Astrocyte of the cerebellum (primary cell): ENCODE measurements at regions not wholly inside any gene's neighbourhood (a gene's known extent, or its start where the extent isn't known, plus 50 kb on each side); places are given as distances from the start of the nearest gene placed in this dataset.
A peak's percentile ranks its signal among the peaks of the same experiment; 100 is the strongest.
"Not testable (repeated sequence)": the region's sequence is repeated elsewhere in the genome, so short reads cannot be mapped to it uniquely, and the experiment has no call there.

ENCODE experiments used
- DNase-seq: peaks from one replicate; pipeline ENCODE4 v3.0.0-alpha.2; 2011; ENCODE audit warnings: low read depth
- H3K4me3 ChIP-seq: 2 replicates; pipeline ENCODE4 v1.5.1; 2011; ENCODE audit warnings: mild to moderate bottlenecking, low read depth, low read length, moderate library complexity
- CTCF ChIP-seq: IDR thresholded peaks from 2 replicates; pipeline ENCODE4 v1.5.1; 2012; ENCODE audit warnings: low read length, low read depth, moderate library complexity, mild to moderate bottlenecking; ENCODE audit errors: missing control alignments
- in situ Hi-C: cut with HindIII; loops from 2 replicates; pipeline ENCODE4 v1.10.0; 2017; ENCODE audit warnings: low sequenced_read_pairs

GRCh38 chrX:50967736-50968135 is 57.2 kb downstream of the BMP15 start:
- in situ Hi-C loops = no loop called here
- no peak overlapping the region for H3K4me3 ChIP-seq
- no peak for TF ChIP-seq CTCF
- DNase-seq = no peak

GRCh38 chrX:50968871-50969635 is 58.5 kb downstream of the BMP15 start:
- DNase-seq, in situ Hi-C loops, H3K4me3 ChIP-seq: not testable (repeated sequence)

- no peak for TF ChIP-seq CTCF
- in situ Hi-C loops = no loop called here
- H3K4me3 ChIP-seq = no peak overlapping the region
- no peak for DNase-seq
These were observed 60.9 kb downstream of the BMP15 start for GRCh38 chrX:50971395-50971794.

- in situ Hi-C loops = no loop called here
- no peak overlapping the region for H3K4me3 ChIP-seq
- no peak for DNase-seq
- no peak for TF ChIP-seq CTCF
These were observed 62.7 kb downstream of the BMP15 start for GRCh38 chrX:50973199-50973598.

- H3K4me3 ChIP-seq = no peak overlapping the region
- in situ Hi-C loops = no loop called here
- DNase-seq = no peak
- TF ChIP-seq CTCF = peak; percentile 3
These were observed 68.6 kb downstream of the BMP15 start for GRCh38 chrX:50978920-50979682.

GRCh38 chrX:50980251-50980650 is 69.7 kb downstream of the BMP15 start:
- no peak for DNase-seq
- in situ Hi-C loops = no loop called here
- no peak overlapping the region for H3K4me3 ChIP-seq
- TF ChIP-seq CTCF = no peak

GRCh38 chrX:50988649-50989048 is 78.1 kb downstream of the BMP15 start:
- H3K4me3 ChIP-seq = no peak overlapping the region
- peak; percentile 60 for TF ChIP-seq CTCF
- in situ Hi-C loops = no loop called here
- no peak for DNase-seq
